HG03103 (cell line): ENCODE measurements at regions not wholly inside any gene's neighbourhood (a gene's known extent, or its start where the extent isn't known, plus 50 kb on each side); places are given as distances from the start of the nearest gene placed in this dataset.

Experiments used
- ATAC-seq: cut with Tn5 transposase; IDR thresholded peaks from one replicate; pipeline ENCODE4 v1.9.1; 2021; ENCODE audit warnings: low read depth; ENCODE audit not compliant: unreplicated experiment

DNA sequence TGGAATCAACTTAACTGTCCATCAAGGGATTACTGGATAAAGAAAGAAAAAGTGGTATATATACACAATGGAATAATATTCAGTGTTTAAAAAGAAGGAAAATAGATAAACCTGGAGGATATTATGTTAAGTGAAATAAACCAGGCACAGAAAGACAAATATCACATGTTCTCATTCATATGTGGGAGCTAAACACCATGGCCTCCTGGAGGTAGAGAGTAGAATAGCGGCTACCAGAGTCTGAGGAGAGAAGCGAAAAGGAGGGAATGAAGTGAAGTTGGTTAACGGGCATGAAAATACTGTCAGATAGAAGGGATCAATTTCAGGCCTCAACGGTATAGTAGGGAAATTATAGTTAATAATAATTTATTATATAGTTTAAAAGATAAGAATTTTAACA lies 147.5 kb upstream of the OBI1 start:
- peak; percentile 92 for ATAC-seq

DNA sequence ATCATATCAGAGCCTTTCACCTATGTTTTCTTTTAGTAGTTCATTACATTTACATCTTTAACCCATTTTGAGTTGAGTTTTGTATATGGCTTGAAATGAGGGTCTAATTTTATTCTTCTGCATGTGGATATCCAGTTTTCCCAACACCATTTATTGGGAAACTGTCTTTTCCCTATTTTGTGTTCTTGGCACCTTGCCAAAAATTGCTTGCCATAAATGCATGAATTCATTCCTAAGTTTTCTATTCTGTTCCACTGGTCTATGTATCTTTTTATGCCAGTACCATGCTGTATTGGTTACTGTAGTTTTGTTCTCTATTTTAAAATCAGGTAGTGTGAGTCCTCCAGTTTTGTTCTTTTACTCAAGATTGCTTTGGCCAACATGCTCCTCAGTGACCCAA lies 144.0 kb upstream of the OBI1 start:
- ATAC-seq = no peak

- no peak for ATAC-seq
Measured at GRCh38 chr13:78787190-78787589, 128.2 kb upstream of the OBI1 start.

- ATAC-seq = no peak
Measured at GRCh38 chr13:78786459-78786858, 127.5 kb upstream of the OBI1 start.

DNA sequence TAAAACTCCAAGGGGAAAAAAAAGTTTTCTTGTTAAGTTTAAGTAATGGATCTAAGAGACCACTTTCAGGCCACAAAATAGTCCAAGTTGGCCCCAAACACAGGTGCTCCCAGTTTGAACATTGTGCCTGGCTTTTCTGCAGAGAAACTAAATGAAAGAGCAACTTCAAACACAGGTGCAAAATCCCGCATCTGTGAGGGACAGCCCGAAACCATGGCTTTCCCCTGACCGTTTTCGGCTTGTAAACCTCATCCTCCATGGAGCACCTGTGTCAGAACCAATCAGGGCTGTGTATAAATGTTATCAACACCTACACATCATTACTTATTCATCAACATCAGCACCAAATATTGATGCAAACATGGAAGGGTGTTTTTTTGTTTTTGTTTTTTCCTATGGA lies 126.8 kb upstream of the OBI1 start:
- ATAC-seq = no peak

- no peak for ATAC-seq
Measured at GRCh38 chr13:78784014-78784750, 125.2 kb upstream of the OBI1 start.

- ATAC-seq = no peak
Measured at GRCh38 chr13:78780708-78781107, 121.8 kb upstream of the OBI1 start.

GRCh38 chr13:78779608-78780007 lies 120.7 kb upstream of the OBI1 start:
- ATAC-seq = no peak

DNA sequence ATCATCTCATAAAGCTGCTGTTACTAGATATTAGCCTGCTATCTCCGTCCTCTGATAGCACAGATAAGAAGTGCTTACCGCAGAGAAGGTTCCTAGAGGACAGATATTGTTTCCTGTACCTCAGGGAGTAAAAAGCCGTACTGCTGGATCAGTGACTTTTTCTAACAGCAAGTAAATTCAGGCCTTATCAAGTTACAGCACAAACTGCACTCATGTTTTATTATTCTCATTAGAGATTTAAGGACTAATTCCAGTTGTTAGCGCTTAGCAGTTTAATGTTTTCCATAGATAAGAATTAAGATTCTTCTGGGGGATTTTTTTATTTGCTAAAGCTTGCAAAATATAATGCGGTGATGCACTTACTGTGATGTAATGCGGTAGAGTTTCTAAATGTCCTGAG lies 119.0 kb upstream of the OBI1 start:
- no peak for ATAC-seq

- no peak for ATAC-seq
Measured at GRCh38 chr13:78777396-78777795, 118.4 kb upstream of the OBI1 start.

GRCh38 chr13:78772933-78773332 lies 114.0 kb upstream of the OBI1 start:
- ATAC-seq = no peak

DNA sequence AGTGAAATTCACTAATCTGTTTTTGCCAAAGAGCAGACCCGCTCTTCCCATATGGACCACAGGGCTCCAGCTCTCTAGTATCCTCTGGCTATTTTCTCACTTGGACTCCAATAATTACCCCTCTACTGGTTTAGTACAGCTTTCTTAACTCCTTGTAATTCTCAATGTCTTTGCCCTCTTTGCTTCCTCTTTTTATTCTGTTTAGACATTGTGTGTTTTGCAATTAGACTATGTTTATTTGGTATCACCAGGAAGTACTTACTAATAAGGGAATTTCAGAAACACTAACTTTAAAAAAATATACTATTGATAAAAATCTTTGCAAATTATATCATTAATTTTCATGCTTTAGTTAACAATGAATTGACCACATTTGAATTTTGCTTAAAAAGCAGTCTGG lies 111.6 kb upstream of the OBI1 start:
- no peak for ATAC-seq

DNA sequence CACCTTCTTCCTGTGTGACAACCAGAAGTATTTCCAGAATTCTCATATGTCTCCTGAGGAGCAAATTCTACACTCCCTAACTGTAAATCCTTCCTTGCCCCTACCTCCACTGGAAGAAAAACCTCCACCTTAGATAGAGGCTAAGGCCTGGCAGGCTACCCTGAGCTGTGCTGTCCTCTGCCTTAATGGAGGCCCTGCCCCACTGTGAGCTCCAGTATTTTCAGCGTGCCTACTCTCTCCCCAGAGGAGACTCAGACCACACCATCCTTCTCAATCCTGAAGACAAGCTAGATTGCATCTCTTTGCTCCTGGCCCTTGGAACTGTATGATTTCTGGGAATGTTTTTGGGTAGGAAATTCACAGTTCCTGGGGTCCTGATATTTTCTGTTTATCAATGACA lies 110.0 kb upstream of the OBI1 start:
- no peak for ATAC-seq

- ATAC-seq = no peak
Measured at GRCh38 chr13:78764665-78765064, 105.7 kb upstream of the OBI1 start.

GRCh38 chr13:78762825-78763224 lies 103.9 kb upstream of the OBI1 start:
- ATAC-seq = no peak

DNA sequence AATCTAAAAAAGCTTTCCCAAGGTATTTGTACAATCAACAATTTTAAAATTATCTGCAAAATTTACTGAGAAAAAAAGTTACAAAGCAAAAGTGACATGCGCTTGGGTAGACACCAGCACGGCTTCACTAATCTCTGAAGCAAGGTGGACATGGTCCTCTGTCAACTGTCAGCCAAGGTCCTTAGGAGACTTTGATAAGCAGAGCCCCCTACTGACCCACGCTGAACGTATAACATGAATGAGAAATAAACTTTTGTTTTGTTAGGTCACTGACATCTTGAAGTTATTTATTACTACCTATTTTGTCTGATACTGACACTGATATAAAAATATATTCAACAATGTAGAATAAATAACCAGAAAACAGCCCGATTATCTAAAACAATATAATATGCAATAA lies 100.7 kb upstream of the OBI1 start:
- ATAC-seq = no peak

- ATAC-seq = no peak
Measured at GRCh38 chr13:78758549-78758948, 99.6 kb upstream of the OBI1 start.

DNA sequence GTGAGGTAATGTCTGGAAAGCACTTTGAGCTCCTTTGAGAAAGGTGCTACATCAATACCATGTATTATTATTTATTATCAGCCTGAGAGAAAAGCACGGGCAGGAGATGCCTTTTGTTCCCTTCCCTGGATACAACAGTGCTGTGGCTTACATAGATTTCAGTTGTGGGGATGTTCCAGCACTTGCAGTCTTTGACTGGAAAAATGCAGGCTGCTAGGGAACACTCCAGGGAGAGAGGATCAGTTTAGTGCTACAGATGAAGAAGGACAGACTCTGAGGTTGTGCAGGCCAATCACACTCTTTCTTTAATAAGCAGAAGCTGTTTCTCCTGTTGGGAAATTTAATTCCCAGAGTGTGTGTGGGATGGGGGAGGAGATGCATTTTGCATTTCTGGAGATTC lies 94.5 kb upstream of the OBI1 start:
- ATAC-seq = no peak

DNA sequence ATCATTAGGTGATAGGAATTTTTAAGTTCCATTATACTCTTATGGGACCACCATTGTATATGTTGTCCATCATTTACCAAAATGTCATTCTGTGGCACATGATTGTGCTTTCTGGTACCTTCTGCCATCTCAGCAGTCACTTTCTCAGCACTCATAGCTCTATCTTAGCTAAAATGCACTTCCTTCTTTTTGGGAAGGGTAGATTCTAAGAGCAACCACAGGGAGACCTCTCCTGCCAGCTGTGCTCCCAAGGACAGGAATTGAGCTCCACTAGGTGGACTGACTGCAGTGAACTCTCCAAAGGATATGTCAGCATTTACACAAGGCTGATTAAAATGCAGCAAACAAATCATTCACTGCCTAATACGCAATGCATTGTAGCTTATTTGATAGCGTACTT lies 91.8 kb upstream of the OBI1 start:
- ATAC-seq = no peak

DNA sequence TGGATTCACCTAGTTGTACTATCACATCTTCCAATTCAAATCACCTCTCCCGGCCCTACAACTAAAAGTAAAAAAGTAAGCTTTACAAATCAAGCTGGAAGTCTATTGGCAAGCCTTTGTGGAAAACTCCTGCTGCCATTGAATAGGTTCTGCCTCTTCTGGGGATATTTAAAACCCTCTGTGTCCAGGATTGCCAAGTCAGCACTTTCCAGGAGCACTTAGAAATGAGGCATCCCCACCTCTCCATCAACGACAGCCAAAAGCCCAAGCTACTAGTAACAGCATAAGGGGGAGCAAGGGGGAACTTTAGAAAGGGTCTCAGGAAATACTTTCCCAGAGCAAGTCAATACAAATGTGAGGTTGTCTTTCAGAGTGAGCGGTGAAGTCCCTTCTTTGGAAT lies 85.0 kb upstream of the OBI1 start:
- no peak for ATAC-seq

DNA sequence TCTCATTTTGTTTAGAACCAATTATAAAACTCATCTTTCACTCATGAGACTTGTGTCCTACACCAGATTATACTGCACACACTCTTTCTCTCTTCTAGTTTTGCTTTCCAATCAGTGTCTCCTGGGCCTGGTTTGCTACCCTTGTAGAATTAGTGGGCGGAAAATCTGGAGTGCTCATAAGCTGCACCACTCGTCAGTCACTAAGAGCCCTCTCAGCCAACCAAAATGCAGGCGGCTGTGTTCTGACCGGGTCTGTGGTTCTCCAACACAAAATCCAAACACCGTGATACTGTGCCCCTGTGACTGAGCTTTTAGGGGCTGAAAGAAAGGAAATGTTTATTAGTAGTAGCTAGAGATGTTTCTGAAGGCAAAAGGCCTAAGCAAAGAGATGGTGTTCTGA lies 83.7 kb upstream of the OBI1 start:
- no peak for ATAC-seq

- no peak for ATAC-seq
Measured at GRCh38 chr13:78736142-78736541, 77.2 kb upstream of the OBI1 start.

DNA sequence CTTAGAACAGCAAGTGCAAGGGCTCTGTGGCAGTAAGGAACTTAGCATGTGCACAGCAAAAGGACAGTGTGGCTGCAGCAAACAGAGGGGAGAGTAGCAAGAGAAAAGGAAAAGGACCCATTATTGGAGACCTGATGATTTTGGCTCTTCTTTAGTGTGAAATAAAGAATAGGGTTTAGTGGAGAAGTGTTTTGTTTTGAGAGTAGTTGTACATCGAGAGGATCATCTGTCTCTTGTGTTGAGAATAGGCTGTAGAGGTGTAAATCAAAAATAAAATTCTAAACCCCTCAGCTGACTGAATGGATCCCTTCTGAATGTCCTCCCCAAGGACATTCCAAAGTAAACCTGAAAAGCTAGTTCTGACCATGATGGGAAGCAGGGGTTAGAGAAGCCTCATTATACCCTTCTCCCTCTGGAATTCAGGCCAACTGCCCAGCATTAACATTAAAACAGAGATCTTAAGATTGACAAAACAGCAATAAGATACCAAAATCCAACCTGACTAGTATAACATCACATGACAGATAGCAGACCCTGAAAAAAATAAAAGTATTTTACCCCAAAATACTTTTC lies 73.6 kb upstream of the OBI1 start:
- no peak for ATAC-seq
